ENCODE measurements at regions not wholly inside any gene's neighbourhood (a gene's known extent, or its start where the extent isn't known, plus 50 kb on each side); places are given as distances from the start of the nearest gene placed in this dataset.

GRCh38 chr4:185862340-185862739 is 50.3 kb upstream of the SORBS2 start:
- no peak overlapping the region for H3K4me2 ChIP-seq (ENCODE audit: low read length)
- no peak overlapping the region for H2AFZ ChIP-seq (ENCODE audit: low read depth, low read length)
- no peak overlapping the region for H3K4me3 ChIP-seq (ENCODE audit: low read length)
- H4K20me1 ChIP-seq (ENCODE audit: insufficient read depth, low read length), result no peaks in the 10 kb centered on the region
- H3K9ac ChIP-seq (ENCODE audit: low read length), result no peak overlapping the region
- H3K27me3 ChIP-seq (ENCODE audit: low read depth, low read length), result no peaks in the 10 kb centered on the region
- H3K27ac ChIP-seq (ENCODE audit: low read length), result no peak overlapping the region
- H3K9me3 ChIP-seq (ENCODE audit: insufficient read depth, low read length), result no peaks in the 10 kb centered on the region
- H3K79me2 ChIP-seq (ENCODE audit: low read length), result no peaks in the 10 kb centered on the region
- H3K36me3 ChIP-seq (replicated peaks; ENCODE audit: low read depth, low read length), result no peaks in the 10 kb centered on the region
- H3K4me1 ChIP-seq (ENCODE audit: low read length), result no peaks in the 10 kb centered on the region
- no peak for TF ChIP-seq EZH2phosphoT487 (IDR thresholded peaks at IDR 0.05; ENCODE audit: low read depth)
- TF ChIP-seq CTCF (IDR thresholded peaks at IDR 0.05; ENCODE audit: low read depth, low read length), result no peak

- no peak for TF ChIP-seq CTCF (IDR thresholded peaks at IDR 0.05; ENCODE audit: low read depth, low read length)
- TF ChIP-seq EZH2phosphoT487 (IDR thresholded peaks at IDR 0.05; ENCODE audit: low read depth), result no peak
- H3K9me3 ChIP-seq (ENCODE audit: insufficient read depth, low read length), result no peaks in the 10 kb centered on the region
These were observed 52.0 kb upstream of the SORBS2 start for GRCh38 chr4:185863946-185864345.

GRCh38 chr4:185865901-185866328 is 53.9 kb upstream of the SORBS2 start:
- no peaks in the 10 kb centered on the region for H3K4me1 ChIP-seq (ENCODE audit: low read length)
- TF ChIP-seq EZH2phosphoT487 (IDR thresholded peaks at IDR 0.05; ENCODE audit: low read depth) (no peak), CTCF (IDR thresholded peaks at IDR 0.05; ENCODE audit: low read depth, low read length) (no peak)
- H3K4me2 ChIP-seq (ENCODE audit: low read length), result no peak overlapping the region
- H3K27ac ChIP-seq (ENCODE audit: low read length), result no peak overlapping the region
- no peaks in the 10 kb centered on the region for H3K36me3 ChIP-seq (replicated peaks; ENCODE audit: low read depth, low read length)
- no peaks in the 10 kb centered on the region for H3K9me3 ChIP-seq (ENCODE audit: insufficient read depth, low read length)
- H2AFZ ChIP-seq (ENCODE audit: low read depth, low read length), result no peak overlapping the region
- H3K9ac ChIP-seq (ENCODE audit: low read length), result no peak overlapping the region
- no peaks in the 10 kb centered on the region for H3K79me2 ChIP-seq (ENCODE audit: low read length)
- no peak overlapping the region for H3K4me3 ChIP-seq (ENCODE audit: low read length)
- H3K27me3 ChIP-seq (ENCODE audit: low read depth, low read length), result no peaks in the 10 kb centered on the region
- H4K20me1 ChIP-seq (ENCODE audit: insufficient read depth, low read length), result no peaks in the 10 kb centered on the region

More at GRCh38 chr4:185863946-185864345, 52.0 kb upstream of the SORBS2 start:
- Histone ChIP-seq H2AFZ (ENCODE audit: low read depth, low read length) (no peak overlapping the region), H3K27me3 (ENCODE audit: low read depth, low read length) (no peaks in the 10 kb centered on the region), H3K4me1 (ENCODE audit: low read length) (no peaks in the 10 kb centered on the region), H4K20me1 (ENCODE audit: insufficient read depth, low read length) (no peaks in the 10 kb centered on the region), H3K36me3 (replicated peaks; ENCODE audit: low read depth, low read length) (no peaks in the 10 kb centered on the region), H3K4me2 (ENCODE audit: low read length) (no peak overlapping the region), H3K4me3 (ENCODE audit: low read length) (no peak overlapping the region), H3K9ac (ENCODE audit: low read length) (no peak overlapping the region), H3K27ac (ENCODE audit: low read length) (no peak overlapping the region), H3K79me2 (ENCODE audit: low read length) (no peaks in the 10 kb centered on the region)

GRCh38 chr4:185867770-185868169 is 55.8 kb upstream of the SORBS2 start:
- TF ChIP-seq CTCF (IDR thresholded peaks at IDR 0.05; ENCODE audit: low read depth, low read length) (no peak), EZH2phosphoT487 (IDR thresholded peaks at IDR 0.05; ENCODE audit: low read depth) (no peak)
- H3K4me1 ChIP-seq (ENCODE audit: low read length), result no peaks in the 10 kb centered on the region
- H3K27me3 ChIP-seq (ENCODE audit: low read depth, low read length), result no peaks in the 10 kb centered on the region
- no peak overlapping the region for H3K9ac ChIP-seq (ENCODE audit: low read length)
- H3K27ac ChIP-seq (ENCODE audit: low read length), result no peak overlapping the region
- H4K20me1 ChIP-seq (ENCODE audit: insufficient read depth, low read length), result no peaks in the 10 kb centered on the region
- no peaks in the 10 kb centered on the region for H3K36me3 ChIP-seq (replicated peaks; ENCODE audit: low read depth, low read length)
- H3K9me3 ChIP-seq (ENCODE audit: insufficient read depth, low read length), result no peaks in the 10 kb centered on the region
- no peak overlapping the region for H3K4me3 ChIP-seq (ENCODE audit: low read length)
- H3K4me2 ChIP-seq (ENCODE audit: low read length), result no peak overlapping the region
- H2AFZ ChIP-seq (ENCODE audit: low read depth, low read length), result no peak overlapping the region
- no peaks in the 10 kb centered on the region for H3K79me2 ChIP-seq (ENCODE audit: low read length)
